ENCODE measurements at regions not wholly inside any gene's neighbourhood (a gene's known extent, or its start where the extent isn't known, plus 50 kb on each side); places are given as distances from the start of the nearest gene placed in this dataset.
A peak's percentile ranks its signal among the peaks of the same experiment; 100 is the strongest.

GRCh38 chr2:19050354-19050753, 308.1 kb downstream of the OSR1 start:
- no peaks in the 10 kb centered on the region for H3K27me3 ChIP-seq
- H3K9me3 ChIP-seq, result peaks cover 0 to 3% (median 0%) of the 10 kb centered on the region in 11 donors
- no peak for ATAC-seq
- no peak overlapping the region for H3K27ac ChIP-seq
- no peak for DNase-seq
- no peak overlapping the region for H3K4me3 ChIP-seq
- no peaks in the 10 kb centered on the region for H3K36me3 ChIP-seq
- intact Hi-C loops (cut with DNase I), result no loop called here
- no peak for TF ChIP-seq CTCF (IDR thresholded peaks at IDR 0.05)
- peaks cover 0 to 34% (median 9%) of the 10 kb centered on the region in 9 donors for H3K4me1 ChIP-seq

- no peaks in the 10 kb centered on the region for H3K36me3 ChIP-seq
- no peaks in the 10 kb centered on the region for H3K27me3 ChIP-seq
- TF ChIP-seq CTCF (IDR thresholded peaks at IDR 0.05), result no peak
- H3K27ac ChIP-seq, result no peak overlapping the region
- H3K9me3 ChIP-seq, result no peaks in the 10 kb centered on the region
- H3K4me3 ChIP-seq, result no peak overlapping the region
- ATAC-seq (no peak), DNase-seq (peak; percentile 20 to 31)
- WGBS, 2 donors, result 69 to 76% methylated on average over 5 of the region's 5 CpGs
- intact Hi-C loops (cut with DNase I), result no loop called here
- peaks cover 0 to 48% (median 10%) of the 10 kb centered on the region in 9 donors for H3K4me1 ChIP-seq
Measured at GRCh38 chr2:19048593-19049266, 309.7 kb downstream of the OSR1 start.

- Histone ChIP-seq H3K27ac (peak overlapping the region in 5 of 10 donors; percentile 15 to 63 (median 58)), H3K4me3 (no peak overlapping the region), H3K36me3 (no peaks in the 10 kb centered on the region), H3K9me3 (no peaks in the 10 kb centered on the region), H3K27me3 (no peaks in the 10 kb centered on the region), H3K4me1 (peaks cover 0 to 55% (median 10%) of the 10 kb centered on the region in 9 donors)
- peak in 1 of 2 donors; percentile 61 for DNase-seq
- TF ChIP-seq CTCF (IDR thresholded peaks at IDR 0.05), result no peak
- ATAC-seq, result peak; percentile 86 to 98 (median 94)
- intact Hi-C loops (cut with DNase I), result no loop called here
- WGBS, 2 donors, result 36 to 46% methylated on average over 4 of the region's 4 CpGs
Measured at GRCh38 chr2:19046986-19047780, 311.2 kb downstream of the OSR1 start.

- Histone ChIP-seq H3K4me3 (no peak overlapping the region), H3K27ac (peak overlapping the region in 2 of 10 donors; percentile 7 to 8), H3K4me1 (peaks cover 0 to 45% (median 10%) of the 10 kb centered on the region in 9 donors), H3K9me3 (no peaks in the 10 kb centered on the region), H3K27me3 (no peaks in the 10 kb centered on the region), H3K36me3 (no peaks in the 10 kb centered on the region)
- TF ChIP-seq CTCF (IDR thresholded peaks at IDR 0.05), result no peak
- intact Hi-C loops (cut with DNase I), result no loop called here
- ATAC-seq, result peak in 2 of 8 donors; percentile 26 to 41
- WGBS, 2 donors, result 61 to 68% methylated on average over 4 of the region's 4 CpGs
- no peak for DNase-seq
Measured at GRCh38 chr2:19045151-19045550, 313.3 kb downstream of the OSR1 start.

Measured in heart right ventricle (tissue), 16 donors.